ENCODE measurements at regions not wholly inside any gene's neighbourhood (a gene's known extent, or its start where the extent isn't known, plus 50 kb on each side); places are given as distances from the start of the nearest gene placed in this dataset.

GRCh38 chr2:237230355-237230754 lies 144.7 kb downstream of the COPS8 start:
- no peaks in the 10 kb centered on the region for H3K4me1 Mint-ChIP-seq (ENCODE audit: low read depth, unreplicated experiment)
- no peak overlapping the region for H3K4me3 Mint-ChIP-seq (ENCODE audit: unreplicated experiment)
- no peaks in the 10 kb centered on the region for H3K9me3 Mint-ChIP-seq (ENCODE audit: unreplicated experiment)
- no peak for DNase-seq
- H3K36me3 Mint-ChIP-seq (ENCODE audit: unreplicated experiment) = peaks cover 4% of the 10 kb centered on the region
- no peak overlapping the region for H3K27ac Mint-ChIP-seq (ENCODE audit: unreplicated experiment)
- peaks cover 2% of the 10 kb centered on the region for H3K27me3 Mint-ChIP-seq (ENCODE audit: unreplicated experiment)
- no peak for TF ChIP-seq CTCF (IDR thresholded peaks at IDR 0.05; ENCODE audit: partially characterized antibody, unreplicated experiment)

GRCh38 chr2:237231593-237231992 lies 145.9 kb downstream of the COPS8 start:
- no peak for TF ChIP-seq CTCF (IDR thresholded peaks at IDR 0.05; ENCODE audit: partially characterized antibody, unreplicated experiment)
- DNase-seq = no peak
- Mint-ChIP-seq H3K27me3 (ENCODE audit: unreplicated experiment) (peaks cover 2% of the 10 kb centered on the region), H3K27ac (ENCODE audit: unreplicated experiment) (no peak overlapping the region), H3K9me3 (ENCODE audit: unreplicated experiment) (no peaks in the 10 kb centered on the region), H3K4me3 (ENCODE audit: unreplicated experiment) (no peak overlapping the region), H3K36me3 (ENCODE audit: unreplicated experiment) (peaks cover 4% of the 10 kb centered on the region), H3K4me1 (ENCODE audit: low read depth, unreplicated experiment) (no peaks in the 10 kb centered on the region)

- DNase-seq = no peak
- no peak overlapping the region for H3K4me3 Mint-ChIP-seq (ENCODE audit: unreplicated experiment)
- no peaks in the 10 kb centered on the region for H3K9me3 Mint-ChIP-seq (ENCODE audit: unreplicated experiment)
- H3K36me3 Mint-ChIP-seq (ENCODE audit: unreplicated experiment) = peaks cover 4% of the 10 kb centered on the region
- H3K4me1 Mint-ChIP-seq (ENCODE audit: low read depth, unreplicated experiment) = no peaks in the 10 kb centered on the region
- peaks cover 2% of the 10 kb centered on the region for H3K27me3 Mint-ChIP-seq (ENCODE audit: unreplicated experiment)
- no peak overlapping the region for H3K27ac Mint-ChIP-seq (ENCODE audit: unreplicated experiment)
- TF ChIP-seq CTCF (IDR thresholded peaks at IDR 0.05; ENCODE audit: partially characterized antibody, unreplicated experiment) = no peak
Observed at GRCh38 chr2:237232166-237232565, 146.5 kb downstream of the COPS8 start.

- Mint-ChIP-seq H3K9me3 (ENCODE audit: unreplicated experiment) (no peaks in the 10 kb centered on the region), H3K4me1 (ENCODE audit: low read depth, unreplicated experiment) (no peaks in the 10 kb centered on the region), H3K36me3 (ENCODE audit: unreplicated experiment) (peaks cover 4% of the 10 kb centered on the region), H3K27ac (ENCODE audit: unreplicated experiment) (no peak overlapping the region), H3K4me3 (ENCODE audit: unreplicated experiment) (no peak overlapping the region), H3K27me3 (ENCODE audit: unreplicated experiment) (peaks cover 3% of the 10 kb centered on the region)
- DNase-seq = no peak
- no peak for TF ChIP-seq CTCF (IDR thresholded peaks at IDR 0.05; ENCODE audit: partially characterized antibody, unreplicated experiment)
Observed at GRCh38 chr2:237234268-237234667, 148.6 kb downstream of the COPS8 start.

- Mint-ChIP-seq H3K27ac (ENCODE audit: unreplicated experiment) (no peak overlapping the region), H3K27me3 (ENCODE audit: unreplicated experiment) (peaks cover 3% of the 10 kb centered on the region), H3K4me3 (ENCODE audit: unreplicated experiment) (no peak overlapping the region), H3K4me1 (ENCODE audit: low read depth, unreplicated experiment) (no peaks in the 10 kb centered on the region), H3K36me3 (ENCODE audit: unreplicated experiment) (peaks cover 4% of the 10 kb centered on the region), H3K9me3 (ENCODE audit: unreplicated experiment) (no peaks in the 10 kb centered on the region)
- DNase-seq = no peak
- no peak for TF ChIP-seq CTCF (IDR thresholded peaks at IDR 0.05; ENCODE audit: partially characterized antibody, unreplicated experiment)
Observed at GRCh38 chr2:237235383-237236095, 149.8 kb downstream of the COPS8 start.

Measured in glutamatergic neuron (in vitro differentiated cells).